ENCODE measurements at regions not wholly inside any gene's neighbourhood (a gene's known extent, or its start where the extent isn't known, plus 50 kb on each side); places are given as distances from the start of the nearest gene placed in this dataset.
A peak's percentile ranks its signal among the peaks of the same experiment; 100 is the strongest.
"Not testable (repeated sequence)": the region's sequence is repeated elsewhere in the genome, so short reads cannot be mapped to it uniquely, and the experiment has no call there.

DNA sequence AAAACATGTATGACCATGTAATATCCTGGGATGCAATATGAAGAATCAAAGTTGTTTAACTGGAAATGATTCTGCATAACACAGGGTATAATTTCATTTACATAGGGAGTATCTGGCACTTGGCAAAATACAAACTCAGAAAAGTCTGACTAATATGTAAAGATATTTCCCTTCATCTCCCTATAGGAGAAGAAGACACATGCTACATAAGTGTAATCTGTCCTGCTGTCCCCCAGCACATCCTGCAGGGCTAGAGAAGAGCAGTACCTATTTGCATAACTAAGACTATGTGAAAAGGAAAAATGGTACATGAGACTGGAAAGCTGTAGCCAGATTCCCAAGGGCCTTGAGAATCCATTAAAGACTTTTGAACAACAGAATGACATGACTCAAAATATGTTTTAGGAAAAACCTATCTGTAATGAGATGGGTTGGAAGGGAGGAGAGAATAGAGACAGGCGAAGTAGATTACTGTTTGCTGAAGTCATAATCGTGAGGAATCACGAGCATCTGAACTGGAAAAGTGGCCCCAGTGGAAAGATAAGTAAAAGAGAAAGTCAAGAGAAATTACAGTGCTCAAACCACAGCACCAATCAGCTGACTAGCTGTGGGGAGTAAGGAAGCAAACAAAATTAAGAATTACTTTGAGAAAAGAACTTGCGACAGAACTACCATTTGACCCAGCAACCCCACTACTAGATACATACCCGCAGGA, 155.1 kb upstream of the HMGA2 start:
- TF ChIP-seq, protein P1, sequence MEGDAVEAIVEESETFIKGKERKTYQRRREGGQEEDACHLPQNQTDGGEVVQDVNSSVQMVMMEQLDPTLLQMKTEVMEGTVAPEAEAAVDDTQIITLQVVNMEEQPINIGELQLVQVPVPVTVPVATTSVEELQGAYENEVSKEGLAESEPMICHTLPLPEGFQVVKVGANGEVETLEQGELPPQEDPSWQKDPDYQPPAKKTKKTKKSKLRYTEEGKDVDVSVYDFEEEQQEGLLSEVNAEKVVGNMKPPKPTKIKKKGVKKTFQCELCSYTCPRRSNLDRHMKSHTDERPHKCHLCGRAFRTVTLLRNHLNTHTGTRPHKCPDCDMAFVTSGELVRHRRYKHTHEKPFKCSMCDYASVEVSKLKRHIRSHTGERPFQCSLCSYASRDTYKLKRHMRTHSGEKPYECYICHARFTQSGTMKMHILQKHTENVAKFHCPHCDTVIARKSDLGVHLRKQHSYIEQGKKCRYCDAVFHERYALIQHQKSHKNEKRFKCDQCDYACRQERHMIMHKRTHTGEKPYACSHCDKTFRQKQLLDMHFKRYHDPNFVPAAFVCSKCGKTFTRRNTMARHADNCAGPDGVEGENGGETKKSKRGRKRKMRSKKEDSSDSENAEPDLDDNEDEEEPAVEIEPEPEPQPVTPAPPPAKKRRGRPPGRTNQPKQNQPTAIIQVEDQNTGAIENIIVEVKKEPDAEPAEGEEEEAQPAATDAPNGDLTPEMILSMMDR (conservative IDR thresholded peaks at IDR 0.05): no peak
- TF ChIP-seq ZFX (IDR thresholded peaks at IDR 0.05): no peak
- H3K27ac ChIP-seq: no peak overlapping the region

DNA sequence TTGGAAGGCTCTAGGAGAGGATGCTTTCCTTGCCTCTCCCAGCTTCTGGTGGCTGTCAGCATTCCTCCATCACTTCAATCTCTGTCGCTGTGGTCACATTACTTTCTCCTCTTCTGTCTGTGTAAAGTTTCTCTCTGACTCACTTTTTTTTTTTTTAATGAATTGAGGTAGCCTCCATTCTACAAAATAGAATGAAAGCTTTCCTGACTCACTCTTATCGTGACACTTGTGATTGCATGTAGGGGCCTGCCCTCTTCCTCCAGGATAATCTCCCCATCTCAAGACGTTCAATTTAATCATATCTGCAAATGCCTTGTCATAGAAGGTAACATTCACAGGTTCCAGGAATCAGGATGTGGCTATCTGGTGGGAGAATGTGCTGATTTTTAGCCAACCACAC, 153.5 kb upstream of the HMGA2 start:
- H3K27ac ChIP-seq: no peak overlapping the region
- TF ChIP-seq, protein P1 (conservative IDR thresholded peaks at IDR 0.05): no peak

DNA sequence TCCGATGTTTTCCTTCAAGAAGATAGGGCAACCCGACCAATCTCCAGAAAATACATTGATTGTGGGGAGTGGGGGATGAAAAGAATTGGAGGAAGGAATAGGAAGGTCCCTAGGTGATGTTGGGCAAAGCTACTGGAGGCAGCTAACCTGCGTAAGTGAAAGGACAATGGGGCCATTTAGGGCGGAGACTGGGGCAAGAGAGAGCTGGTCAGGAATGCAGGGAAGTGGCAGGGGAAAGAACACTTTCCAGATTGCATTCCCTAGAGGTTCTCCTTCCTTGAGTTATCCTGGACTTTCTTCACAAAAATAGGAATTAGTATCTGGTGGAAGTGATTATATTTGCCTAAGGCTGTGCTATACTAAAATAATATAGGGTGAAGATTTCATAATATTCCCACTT, 151.8 kb upstream of the HMGA2 start:
- no peak overlapping the region for H3K27ac ChIP-seq
- TF ChIP-seq, protein P1 (conservative IDR thresholded peaks at IDR 0.05): no peak
- TF ChIP-seq ZFX (IDR thresholded peaks at IDR 0.05): no peak

DNA sequence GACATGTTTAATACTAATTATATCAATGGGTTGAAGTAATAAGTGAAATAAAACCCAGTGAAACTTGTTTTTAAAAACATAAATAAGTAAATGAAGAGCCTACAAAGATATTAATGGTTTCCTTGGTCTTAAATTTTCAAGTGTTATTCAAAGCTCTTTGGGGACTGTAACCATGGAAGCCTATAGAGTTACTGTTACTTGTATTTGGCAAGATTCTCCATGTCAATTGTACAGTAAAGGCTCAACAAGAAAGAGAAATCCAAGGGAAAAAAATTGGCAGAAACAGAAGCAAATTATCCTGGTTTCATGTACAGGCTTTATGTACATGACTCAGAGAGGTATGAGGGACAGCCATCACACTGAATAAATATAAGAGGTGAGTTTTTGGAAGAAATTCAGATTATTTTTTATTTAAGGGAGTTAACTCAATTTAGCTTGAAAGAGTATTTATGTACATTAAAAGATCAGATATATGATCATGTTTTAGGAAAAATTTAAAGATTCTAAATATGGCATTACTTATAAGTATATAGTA, 151.1 kb upstream of the HMGA2 start:
- TF ChIP-seq ZFX (IDR thresholded peaks at IDR 0.05): no peak
- TF ChIP-seq, protein P1 (conservative IDR thresholded peaks at IDR 0.05): no peak
- no peak overlapping the region for H3K27ac ChIP-seq

DNA sequence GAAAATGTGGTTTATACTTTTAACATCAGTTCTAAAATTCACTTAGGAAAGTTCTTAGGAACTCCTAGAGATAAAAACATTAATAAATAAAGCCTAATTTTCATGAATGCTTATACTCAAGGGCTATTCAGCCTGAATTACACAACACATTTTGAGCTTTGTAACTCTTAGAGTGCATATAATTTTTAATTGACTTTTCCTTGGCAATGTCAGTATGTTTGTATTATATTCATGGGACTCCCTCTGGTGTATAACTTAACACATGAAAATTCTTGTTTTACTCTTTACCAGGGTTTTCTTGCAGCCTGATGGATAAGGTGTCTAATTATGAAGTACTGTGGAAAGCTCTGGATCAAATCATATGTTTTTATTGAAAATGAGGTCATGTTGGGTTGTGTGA, 150.6 kb upstream of the HMGA2 start:
- no peak overlapping the region for H3K27ac ChIP-seq
- TF ChIP-seq ZFX (IDR thresholded peaks at IDR 0.05): no peak
- TF ChIP-seq, protein P1 (conservative IDR thresholded peaks at IDR 0.05): peak; percentile 29; the same call in 1 of the 2 replicates

DNA sequence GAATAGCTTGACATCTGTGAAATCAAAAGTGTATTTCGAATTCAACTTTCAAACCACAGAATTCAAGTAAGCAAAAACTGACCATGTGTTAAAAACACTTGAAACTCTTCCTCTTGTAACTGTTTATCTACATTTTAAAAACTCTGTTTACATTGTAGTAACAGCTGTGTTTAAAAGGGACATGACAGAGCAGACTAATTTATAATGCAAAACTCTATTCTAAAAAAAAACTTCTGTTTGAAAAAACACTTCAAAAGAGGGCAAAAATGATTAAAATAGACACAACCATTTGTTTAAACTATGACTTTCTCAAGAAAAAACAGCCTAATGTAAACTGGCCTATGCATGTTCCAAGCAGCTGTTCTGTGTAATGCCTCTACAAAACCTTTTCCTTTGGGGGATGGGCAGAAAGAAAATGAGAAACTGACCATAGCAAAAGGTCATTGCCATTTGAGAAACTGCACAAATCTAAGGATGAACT, 149.1 kb upstream of the HMGA2 start:
- TF ChIP-seq, protein P1 (conservative IDR thresholded peaks at IDR 0.05): no peak
- no peak for TF ChIP-seq ZFX (IDR thresholded peaks at IDR 0.05)
- no peak overlapping the region for H3K27ac ChIP-seq

DNA sequence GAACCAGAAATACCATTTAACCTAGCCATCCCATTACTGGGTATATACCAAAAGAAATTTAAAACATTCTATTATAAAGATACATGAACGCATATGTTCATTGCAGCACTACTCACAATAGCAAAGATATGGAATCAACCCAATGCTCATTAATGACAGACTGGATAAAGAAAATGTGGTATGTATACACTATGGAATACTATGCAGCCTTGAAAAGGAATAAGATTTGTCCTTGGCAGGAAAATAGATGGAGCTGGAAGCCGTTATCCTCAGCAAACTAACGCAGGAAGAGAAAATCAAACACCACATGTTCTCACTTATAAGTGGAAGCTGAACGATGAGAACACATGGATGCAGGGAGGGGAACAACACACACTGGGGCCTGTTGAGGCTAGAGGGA, 146.1 kb upstream of the HMGA2 start:
- not testable (repeated sequence) for H3K27ac ChIP-seq

DNA sequence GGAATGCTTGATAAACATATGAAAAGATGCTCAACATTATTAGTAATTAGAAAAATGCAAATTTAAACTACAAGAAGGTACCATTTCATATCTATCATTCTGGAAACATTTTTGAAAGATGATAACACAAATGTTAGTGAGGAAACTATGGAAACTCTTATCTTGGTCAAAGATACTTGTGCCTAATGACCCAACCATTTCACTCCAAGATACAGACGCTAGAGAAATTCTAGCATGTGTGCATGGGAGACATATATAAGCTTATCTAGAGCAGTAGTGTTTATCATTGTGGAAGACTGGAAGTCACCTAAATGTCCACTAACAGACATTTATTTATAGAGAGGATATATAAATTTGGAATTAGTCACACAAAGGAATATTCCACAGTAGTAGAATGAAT, 143.1 kb upstream of the HMGA2 start:
- TF ChIP-seq, protein P1 (conservative IDR thresholded peaks at IDR 0.05): no peak
- TF ChIP-seq ZFX (IDR thresholded peaks at IDR 0.05): no peak
- H3K27ac ChIP-seq: no peak overlapping the region

All from C4-2B (cell line).